Transverse colon (tissue), 4 donors: ENCODE measurements at regions not wholly inside any gene's neighbourhood (a gene's known extent, or its start where the extent isn't known, plus 50 kb on each side); places are given as distances from the start of the nearest gene placed in this dataset.

Experiments used
- CTCF ChIP-seq, 5 experiments: fragments of 200-600 bp in 3 of 5; fragments of 450-650 bp in 2 of 5; sonication (generic) in 3 of 5; IDR thresholded peaks; 1 replicate in 2 of 5; 2 replicates in 3 of 5; pipeline ENCODE4 v1.5.1; 2016 to 2017; ENCODE audit warnings: antibody characterized with exemption in 5 of 5, inconsistent platforms in 3 of 5, mild to moderate bottlenecking in 2 of 5, moderate library complexity in 1 of 5
- POLR2AphosphoS5 ChIP-seq, 3 donors: sonication (generic); formaldehyde crosslinking; IDR thresholded peaks; one replicate each; pipeline ENCODE4 v1.6.1; 2016; ENCODE audit warnings: antibody characterized with exemption in 3 of 3

- TF ChIP-seq POLR2AphosphoS5 (IDR thresholded peaks at IDR 0.05) = no peak
- no peak for TF ChIP-seq CTCF (IDR thresholded peaks at IDR 0.05)
Observed at GRCh38 chr18:55158570-55158969, 199.3 kb upstream of the CCDC68 start.
